GM21367 (cell line): ENCODE measurements at regions not wholly inside any gene's neighbourhood (a gene's known extent, or its start where the extent isn't known, plus 50 kb on each side); places are given as distances from the start of the nearest gene placed in this dataset.

Source experiments
- ATAC-seq: cut with Tn5 transposase; IDR thresholded peaks from one replicate; pipeline ENCODE4 v1.9.1; 2021; ENCODE audit not compliant: unreplicated experiment

- ATAC-seq, result no peak
Measured at GRCh38 chr18:28408528-28408927, 231.6 kb upstream of the CDH2 start.

DNA sequence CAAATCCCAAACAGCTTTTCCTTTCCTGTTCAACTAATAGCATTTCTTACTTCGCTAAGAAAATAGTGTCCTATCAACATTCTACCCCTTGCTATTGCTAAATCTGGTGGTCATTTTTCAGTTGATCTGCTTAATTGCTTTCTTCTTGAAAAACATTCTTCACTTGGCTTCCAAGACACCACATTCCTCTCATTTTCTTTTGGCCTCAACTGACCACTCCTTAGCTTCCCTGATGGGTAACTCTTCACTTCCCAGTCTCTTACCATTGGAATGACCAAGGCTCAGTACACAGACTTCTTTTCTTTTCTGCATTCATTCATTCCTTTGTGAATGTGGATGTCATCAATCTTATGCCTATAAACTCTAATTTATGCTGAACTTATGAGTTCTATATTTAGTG, 230.8 kb upstream of the CDH2 start:
- ATAC-seq, result no peak

- no peak for ATAC-seq
Measured at GRCh38 chr18:28406533-28406932, 229.6 kb upstream of the CDH2 start.

GRCh38 chr18:28404694-28405093, 227.8 kb upstream of the CDH2 start:
- ATAC-seq, result no peak

DNA sequence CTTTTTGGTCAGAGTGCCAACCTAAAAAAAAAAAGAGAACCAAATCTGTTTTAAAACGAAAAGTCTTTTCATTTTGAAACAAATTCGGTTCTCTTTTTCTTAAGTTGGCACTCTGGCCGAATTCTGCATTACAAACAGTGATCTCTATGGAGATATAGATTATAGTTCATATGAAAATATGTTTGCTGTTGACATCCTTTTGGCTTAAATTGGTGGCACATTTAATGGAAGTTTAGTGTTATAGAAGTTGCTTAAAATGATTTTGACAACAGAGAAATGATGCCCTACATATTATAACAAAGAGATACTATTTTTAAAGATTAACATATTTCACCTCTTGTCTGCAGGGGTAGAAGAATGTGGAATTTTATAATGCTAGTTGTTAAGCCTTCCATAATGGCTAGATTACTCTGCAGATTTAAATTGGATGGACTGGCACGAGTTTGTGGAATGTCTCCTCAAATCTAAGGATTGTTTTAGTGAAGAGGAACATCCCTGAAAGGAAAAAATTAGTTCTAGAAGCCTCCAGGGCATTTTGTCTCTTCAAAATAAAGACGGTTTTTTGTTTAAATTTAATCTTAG, 222.9 kb upstream of the CDH2 start:
- no peak for ATAC-seq

DNA sequence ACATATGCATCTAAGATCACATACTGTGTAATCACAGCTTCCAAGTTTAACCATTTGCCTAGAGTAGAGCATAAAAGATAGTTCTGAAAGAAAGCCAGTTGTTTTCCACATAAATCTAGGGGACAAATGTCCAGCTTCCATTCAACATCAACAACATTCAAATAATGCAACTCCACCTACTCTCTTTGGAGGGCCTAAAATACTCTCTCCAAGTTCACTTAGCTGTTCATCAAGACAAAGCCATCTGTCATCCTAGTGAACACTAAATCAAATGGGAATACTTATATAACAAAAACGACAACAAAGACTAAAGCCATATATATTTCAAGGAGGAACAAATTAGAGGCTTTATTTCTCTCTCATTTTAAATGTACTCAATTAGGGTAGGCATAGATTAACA, 221.5 kb upstream of the CDH2 start:
- no peak for ATAC-seq

GRCh38 chr18:28390022-28390421, 213.1 kb upstream of the CDH2 start:
- no peak for ATAC-seq

DNA sequence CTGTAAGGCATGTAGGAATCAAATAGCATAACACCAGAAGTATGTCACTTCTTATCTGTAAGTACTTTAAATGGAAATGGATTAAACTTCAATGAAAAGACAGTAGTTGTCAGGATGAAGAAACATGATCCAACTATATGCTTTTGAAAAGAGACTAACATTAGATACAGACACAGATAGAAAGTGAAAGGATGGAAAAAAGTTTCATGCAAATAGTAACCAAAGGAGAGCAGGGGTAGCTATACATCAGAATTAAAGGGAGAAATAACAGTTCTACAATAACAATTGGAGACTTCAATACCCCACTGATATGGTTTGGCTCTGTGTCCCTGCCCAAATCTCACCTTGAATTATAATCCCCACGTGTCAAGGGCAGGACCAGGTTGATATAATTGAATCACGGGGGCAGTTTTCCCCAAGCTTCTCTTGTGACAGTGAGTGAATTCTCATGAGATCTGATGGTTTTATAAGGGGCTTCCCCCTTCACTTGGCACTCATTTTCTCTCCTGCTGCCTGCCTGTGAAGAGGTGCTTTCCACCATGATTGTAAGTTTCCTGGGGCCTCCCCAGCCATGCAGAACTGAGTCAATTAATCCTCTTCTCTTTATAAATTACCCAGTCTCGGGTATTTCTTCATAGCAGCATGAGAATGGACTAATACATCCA, 205.4 kb upstream of the CDH2 start:
- ATAC-seq, result no peak

DNA sequence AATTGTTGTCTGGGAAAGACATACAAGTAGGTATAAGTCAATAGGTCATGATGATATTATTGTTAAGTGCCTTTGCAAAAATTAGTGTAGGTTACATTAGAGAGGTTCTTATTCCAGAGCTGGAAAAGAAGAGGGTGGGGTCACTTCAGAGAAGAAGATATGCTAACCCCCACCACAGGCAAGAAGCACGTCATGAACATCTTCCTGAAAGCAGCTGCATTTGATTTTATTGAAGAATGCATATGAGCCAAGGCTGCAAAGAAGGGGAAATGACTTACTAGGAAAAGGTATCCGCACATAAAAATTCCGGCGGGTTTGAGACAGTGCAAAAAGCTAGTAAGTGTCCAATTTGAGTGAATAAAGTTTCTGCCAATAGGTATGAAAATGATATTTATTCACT, 195.3 kb upstream of the CDH2 start:
- no peak for ATAC-seq

- no peak for ATAC-seq
Measured at GRCh38 chr18:28366676-28367075, 189.7 kb upstream of the CDH2 start.

- ATAC-seq, result no peak
Measured at GRCh38 chr18:28365411-28365831, 188.5 kb upstream of the CDH2 start.

GRCh38 chr18:28363124-28363523, 186.2 kb upstream of the CDH2 start:
- no peak for ATAC-seq

GRCh38 chr18:28359176-28359575, 182.2 kb upstream of the CDH2 start:
- no peak for ATAC-seq

GRCh38 chr18:28357766-28358401, 181.0 kb upstream of the CDH2 start:
- no peak for ATAC-seq

DNA sequence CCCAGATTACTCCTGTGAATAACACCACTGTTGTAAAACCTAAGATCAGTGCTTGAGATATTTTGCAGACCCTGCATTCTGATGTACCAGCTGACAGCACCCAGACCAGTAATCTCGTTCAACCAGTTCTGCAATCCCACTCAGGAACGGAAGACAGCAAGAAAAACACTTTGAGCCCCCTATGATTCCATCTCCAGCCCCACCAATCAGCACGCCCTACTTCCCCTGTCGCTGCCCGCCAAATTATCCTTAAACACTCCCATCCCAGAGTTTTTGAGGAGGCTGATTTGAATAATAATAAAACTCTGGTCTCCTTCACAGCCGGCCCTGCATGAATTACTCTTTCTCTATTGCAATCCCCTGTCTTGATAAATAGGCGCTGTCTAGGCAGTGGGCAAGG, 173.9 kb upstream of the CDH2 start:
- ATAC-seq, result no peak

DNA sequence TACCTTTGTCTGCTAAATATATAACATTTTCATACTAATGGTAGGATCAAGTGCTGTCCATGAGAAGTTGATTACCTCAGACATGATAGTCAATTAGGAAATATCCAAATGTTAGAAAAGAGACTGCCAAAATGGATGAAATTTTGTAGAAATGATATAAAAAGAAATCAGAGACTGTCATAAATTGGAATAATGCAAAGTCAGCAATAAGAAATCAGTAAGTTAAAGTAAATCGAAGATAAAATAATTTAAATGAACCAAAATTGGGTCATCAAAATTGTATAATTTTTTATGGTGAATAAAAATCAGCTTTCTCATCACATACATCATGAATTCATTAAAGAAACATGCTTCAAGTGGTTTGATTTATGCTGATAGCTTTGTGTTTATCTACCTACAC, 165.3 kb upstream of the CDH2 start:
- ATAC-seq, result no peak

GRCh38 chr18:28338316-28338715, 161.4 kb upstream of the CDH2 start:
- ATAC-seq, result no peak

GRCh38 chr18:28334516-28334915, 157.6 kb upstream of the CDH2 start:
- ATAC-seq, result no peak

DNA sequence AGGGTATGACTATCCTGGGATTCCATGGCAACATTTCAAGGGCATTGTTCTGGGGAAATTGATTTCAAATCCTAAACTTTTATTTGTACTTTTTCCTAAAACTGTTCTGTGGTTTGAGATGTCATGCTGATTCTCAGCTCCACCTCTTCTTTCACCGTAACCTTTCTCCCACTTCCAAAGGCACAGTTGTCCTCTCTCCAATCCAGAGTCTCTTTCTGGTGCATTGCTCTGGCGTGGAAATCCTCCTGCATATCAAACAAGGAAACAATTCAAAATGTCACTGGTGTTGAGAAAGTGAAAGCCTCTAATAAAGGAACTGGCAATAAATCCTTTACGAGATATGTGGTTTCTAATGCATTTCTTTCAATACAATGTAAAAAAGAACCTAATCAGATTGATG, 155.1 kb upstream of the CDH2 start:
- ATAC-seq, result no peak

GRCh38 chr18:28331551-28331950, 154.6 kb upstream of the CDH2 start:
- no peak for ATAC-seq

- ATAC-seq, result no peak
Measured at GRCh38 chr18:28313602-28314001, 136.7 kb upstream of the CDH2 start.

DNA sequence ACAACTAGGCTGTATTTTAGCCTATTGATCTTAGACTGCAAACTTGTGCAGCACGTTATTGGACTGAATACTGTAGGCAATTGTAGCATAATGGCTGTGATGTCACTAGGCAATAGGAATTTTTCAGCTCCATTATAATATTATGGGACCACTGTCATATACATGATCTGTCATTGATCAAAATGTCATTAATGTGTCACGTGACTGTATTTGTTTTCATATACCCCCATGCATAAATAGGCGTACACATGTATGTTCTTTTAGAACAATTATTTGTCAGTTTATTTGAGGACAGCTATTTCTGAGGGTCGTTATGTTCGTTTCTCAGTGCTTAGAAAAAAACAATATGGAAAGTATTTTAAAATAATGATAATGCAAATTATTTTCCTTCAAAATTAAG, 111.9 kb upstream of the CDH2 start:
- ATAC-seq, result no peak

- no peak for ATAC-seq
Measured at GRCh38 chr18:28287146-28287545, 110.2 kb upstream of the CDH2 start.
